PC-3 (cell line): ENCODE measurements at regions not wholly inside any gene's neighbourhood (a gene's known extent, or its start where the extent isn't known, plus 50 kb on each side); places are given as distances from the start of the nearest gene placed in this dataset. TPM values are rescaled to one million over a fixed set of nuclear protein-coding genes. Genes with fewer than 3 reads are reported as not detected.

Experiments used
- ATAC-seq: fragments of 200-7000 bp; cut with Tn5 transposase; 2 replicates; pipeline ENCODE4 v1.9.1; 2020; ENCODE audit warnings: mild to moderate bottlenecking, moderate library complexity
- BruUV-seq: library from RNA; stranded (reverse); fragments of 400-500 nt; replicated peaks from 2 replicates; lab custom pipeline; 2021; lab: Mats Ljungman, UMichigan
- CTCF ChIA-PET: fragments of 300-600 bp; sonication (Branson Sonifier 250); formaldehyde crosslinking; loops from one replicate; lab custom pipeline; 2022; ENCODE audit warnings: antibody characterized with exemption; lab: Charles Lee
- POLR2A ChIA-PET: fragments of 300-600 bp; sonication (Branson Sonifier 250); formaldehyde crosslinking; loops from one replicate; lab custom pipeline; 2022; ENCODE audit warnings: antibody characterized with exemption; ENCODE audit not compliant: unreplicated experiment; lab: Charles Lee
- DNase-seq: peaks from one replicate; pipeline ENCODE4 v3.0.0-alpha.2; 2015
- H2AFZ ChIP-seq: fragments of 300-600 bp; sonication (generic); 2 replicates; pipeline ENCODE4 v1.6.0; 2016; ENCODE audit warnings: antibody characterized with exemption, low read length
- H3F3A ChIP-seq: fragments of 300-600 bp; sonication (generic); one replicate; pipeline ENCODE4 v1.6.0; 2017; ENCODE audit warnings: antibody characterized with exemption, low read length, control low read depth, mild to moderate bottlenecking; ENCODE audit not compliant: unreplicated experiment
- H3K27ac ChIP-seq: fragments of 300-600 bp; sonication (generic); 2 replicates; pipeline ENCODE4 v1.5.1; 2016; ENCODE audit warnings: mild to moderate bottlenecking, low read length
- H3K27me3 ChIP-seq: fragments of 300-600 bp; sonication (generic); 2 replicates; pipeline ENCODE4 v1.6.1; 2016; ENCODE audit warnings: low read length, mixed read lengths
- H3K36me3 ChIP-seq: fragments of 300-600 bp; sonication (generic); 2 replicates; pipeline ENCODE4 v1.6.1; 2016; ENCODE audit warnings: low read depth, mixed run types, low read length, mixed read lengths
- H3K4me1 ChIP-seq: fragments of 300-600 bp; sonication (generic); 2 replicates; pipeline ENCODE4 v1.5.1; 2016; ENCODE audit warnings: low read length; ENCODE audit not compliant: insufficient read depth
- H3K4me2 ChIP-seq: fragments of 300-600 bp; sonication (generic); 2 replicates; pipeline ENCODE4 v1.6.0; 2016; ENCODE audit warnings: low read length
- H3K4me3 ChIP-seq: fragments of 300-600 bp; sonication (generic); 2 replicates; pipeline ENCODE4 v1.5.1; 2016; ENCODE audit warnings: mild to moderate bottlenecking, low read length, mixed read lengths
- H3K79me2 ChIP-seq: fragments of 300-600 bp; sonication (generic); 2 replicates; pipeline ENCODE4 v1.6.1; 2017; ENCODE audit warnings: low read length, mixed read lengths
- H3K9ac ChIP-seq: fragments of 300-600 bp; sonication (generic); 2 replicates; pipeline ENCODE4 v1.6.0; 2016; ENCODE audit warnings: mild to moderate bottlenecking, low read length
- H3K9me2 ChIP-seq: fragments of 300-600 bp; sonication (generic); replicated peaks from 2 replicates; pipeline ENCODE4 v1.6.1; 2016; ENCODE audit warnings: mixed run types, low read length, mixed read lengths
- H3K9me3 ChIP-seq: fragments of 300-600 bp; sonication (generic); 2 replicates; pipeline ENCODE4 v1.6.1; 2016; ENCODE audit warnings: low read length, mixed read lengths
- H4K20me1 ChIP-seq: fragments of 300-600 bp; sonication (generic); 2 replicates; pipeline ENCODE4 v1.6.1; 2016; ENCODE audit warnings: low read length, mixed read lengths
- EZH2 ChIP-seq: fragments of 300-600 bp; sonication (generic); IDR thresholded peaks from one replicate; pipeline ENCODE4 v1.6.1; 2017; ENCODE audit warnings: antibody characterized with exemption, mild to moderate bottlenecking, low read length; ENCODE audit not compliant: unreplicated experiment
- EZH2phosphoT487 ChIP-seq: fragments of 300-600 bp; sonication (generic); IDR thresholded peaks from 2 replicates; pipeline ENCODE4 v1.6.1; 2018; ENCODE audit warnings: mild to moderate bottlenecking, antibody characterized with exemption, low read length, borderline replicate concordance
- intact Hi-C: fragments of 100-400 bp; cut with micrococcal nuclease; formaldehyde crosslinking; loops from 2 replicates; pipeline ENCODE4 v1.9.0; 2023
- microRNA-seq: library from miRNA; unstranded; fragments of <30 nt; microRNA quantifications from one replicate; pipeline ENCODE4 v1.1.0, GENCODE V29; 2020; ENCODE audit not compliant: unreplicated experiment
- TF ChIP-seq, protein P1 (sequence below): fragments of 300-600 bp; sonication (generic); conservative IDR thresholded peaks from 2 replicates; pipeline ENCODE4 v1.5.1; 2017; ENCODE audit warnings: antibody characterized with exemption, low read depth, mild to moderate bottlenecking, low read length

DNA sequence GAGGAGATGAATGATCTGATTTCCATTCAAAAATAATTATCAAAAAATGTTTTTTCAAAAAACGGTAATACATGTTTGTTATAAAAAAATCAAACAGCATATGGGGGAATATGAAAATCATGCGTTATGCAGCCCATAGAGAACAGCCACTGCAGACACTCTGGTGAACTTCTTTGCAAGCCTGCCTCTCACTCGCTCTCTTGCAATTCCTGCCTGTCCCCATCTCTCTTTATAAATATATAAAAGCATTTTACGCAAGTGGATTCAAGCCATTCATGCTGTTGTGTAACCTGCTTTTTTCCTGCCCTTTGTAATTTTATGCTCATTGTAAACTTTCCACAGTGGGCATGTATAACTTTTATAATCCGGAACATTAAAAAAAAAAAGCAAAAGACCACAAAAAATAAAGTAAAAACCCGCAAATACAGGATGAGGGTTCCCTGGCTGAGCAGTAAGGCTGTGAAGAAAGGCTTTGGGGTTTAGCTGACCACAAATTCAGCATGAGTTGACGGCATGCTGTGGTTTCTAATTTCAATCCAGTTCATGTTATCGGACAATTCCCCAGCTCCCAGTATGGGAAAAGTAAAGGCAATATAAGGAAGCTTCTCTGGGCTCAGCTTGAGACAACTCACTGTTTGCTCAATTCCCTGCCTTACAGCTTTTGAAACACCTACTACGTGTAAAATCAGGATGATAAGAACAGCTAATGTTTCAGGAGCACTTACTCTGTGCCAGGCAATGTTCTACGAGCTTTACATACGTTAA, 52.8 kb upstream of the ZBTB40 start:
- no peak overlapping the region for H2AFZ ChIP-seq
- H3F3A ChIP-seq: no peaks in the 10 kb centered on the region
- H3K4me3 ChIP-seq: no peak overlapping the region
- ATAC-seq: no peak
- no peaks in the 10 kb centered on the region for H3K4me1 ChIP-seq
- no peak overlapping the region for H3K27ac ChIP-seq
- ChIA-PET CTCF (no interaction called here), POLR2A (no interaction called here)
- no peaks in the 10 kb centered on the region for H3K36me3 ChIP-seq
- H3K9me2 ChIP-seq: no peaks in the 10 kb centered on the region
- no peaks in the 10 kb centered on the region for H4K20me1 ChIP-seq
- H3K4me2 ChIP-seq: no peak overlapping the region
- intact Hi-C loops: no loop called here
- BruUV-seq: no TSS peak
- TF ChIP-seq EZH2phosphoT487 (no peak), EZH2 (no peak)
- TF ChIP-seq, protein P1, sequence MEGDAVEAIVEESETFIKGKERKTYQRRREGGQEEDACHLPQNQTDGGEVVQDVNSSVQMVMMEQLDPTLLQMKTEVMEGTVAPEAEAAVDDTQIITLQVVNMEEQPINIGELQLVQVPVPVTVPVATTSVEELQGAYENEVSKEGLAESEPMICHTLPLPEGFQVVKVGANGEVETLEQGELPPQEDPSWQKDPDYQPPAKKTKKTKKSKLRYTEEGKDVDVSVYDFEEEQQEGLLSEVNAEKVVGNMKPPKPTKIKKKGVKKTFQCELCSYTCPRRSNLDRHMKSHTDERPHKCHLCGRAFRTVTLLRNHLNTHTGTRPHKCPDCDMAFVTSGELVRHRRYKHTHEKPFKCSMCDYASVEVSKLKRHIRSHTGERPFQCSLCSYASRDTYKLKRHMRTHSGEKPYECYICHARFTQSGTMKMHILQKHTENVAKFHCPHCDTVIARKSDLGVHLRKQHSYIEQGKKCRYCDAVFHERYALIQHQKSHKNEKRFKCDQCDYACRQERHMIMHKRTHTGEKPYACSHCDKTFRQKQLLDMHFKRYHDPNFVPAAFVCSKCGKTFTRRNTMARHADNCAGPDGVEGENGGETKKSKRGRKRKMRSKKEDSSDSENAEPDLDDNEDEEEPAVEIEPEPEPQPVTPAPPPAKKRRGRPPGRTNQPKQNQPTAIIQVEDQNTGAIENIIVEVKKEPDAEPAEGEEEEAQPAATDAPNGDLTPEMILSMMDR: no peak
- no peak overlapping the region for H3K9ac ChIP-seq
- H3K27me3 ChIP-seq: 0 out of 2 replicates have a peak, but pooled peaks cover 16% of the 10 kb centered on the region
- H3K9me3 ChIP-seq: no peaks in the 10 kb centered on the region
- H3K79me2 ChIP-seq: no peaks in the 10 kb centered on the region
- no peak for DNase-seq

DNA sequence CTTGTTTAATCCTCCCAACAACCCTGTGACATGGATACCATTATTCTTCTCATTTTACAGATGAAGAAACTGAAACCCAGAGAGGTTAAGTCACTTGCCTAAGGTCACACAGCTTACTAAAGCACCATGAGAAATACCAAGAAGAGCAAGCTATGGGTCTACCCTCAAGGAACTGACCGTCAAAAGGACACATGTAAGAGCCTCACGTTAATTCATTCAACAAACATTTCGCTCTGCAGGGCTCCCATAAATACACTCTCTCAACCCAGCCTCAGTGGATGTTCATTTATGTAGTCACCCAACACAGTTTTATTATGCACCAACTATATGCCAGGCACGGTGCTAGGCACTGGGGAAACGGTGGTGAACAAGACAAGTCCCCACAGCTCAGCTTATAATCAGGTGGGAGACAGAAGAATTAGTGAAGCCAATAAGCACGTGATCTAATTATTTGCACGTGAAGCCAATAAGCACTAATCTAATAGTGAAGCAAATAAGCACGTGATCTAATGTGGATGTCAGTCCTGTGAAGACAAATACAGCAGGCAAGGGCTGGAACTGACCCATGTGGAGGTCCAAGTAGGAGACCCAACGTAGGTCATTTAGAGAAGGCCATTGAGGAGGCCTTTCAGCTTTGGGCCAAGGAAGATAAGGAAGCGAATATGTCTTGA, 52.1 kb upstream of the ZBTB40 start:
- POLR2A ChIA-PET: no interaction called here

More for the DNA sequence above, 52.1 kb upstream of the ZBTB40 start:
- TF ChIP-seq, protein P1: no peak
- TF ChIP-seq EZH2: no peak
- TF ChIP-seq EZH2phosphoT487: no peak
- CTCF ChIA-PET: no interaction called here
- no peak overlapping the region for H3K4me2 ChIP-seq
- H3K27me3 ChIP-seq: 0 out of 2 replicates have a peak, but pooled peaks cover 16% of the 10 kb centered on the region
- H3K4me3 ChIP-seq: no peak overlapping the region
- H3K9ac ChIP-seq: no peak overlapping the region
- no peak overlapping the region for H2AFZ ChIP-seq
- no peaks in the 10 kb centered on the region for H3K79me2 ChIP-seq
- BruUV-seq: no TSS peak
- H3K27ac ChIP-seq: no peak overlapping the region
- H3K4me1 ChIP-seq: no peaks in the 10 kb centered on the region
- no peaks in the 10 kb centered on the region for H3F3A ChIP-seq
- no peaks in the 10 kb centered on the region for H4K20me1 ChIP-seq
- no peaks in the 10 kb centered on the region for H3K9me3 ChIP-seq
- no peak for ATAC-seq
- intact Hi-C loops: no loop called here
- H3K9me2 ChIP-seq: no peaks in the 10 kb centered on the region
- DNase-seq: no peak
- no peaks in the 10 kb centered on the region for H3K36me3 ChIP-seq

Small RNAs in the stretch of these regions (microRNA-seq; reads per million reads assigned to microRNA genes)
- not detected for gene MIR4418
